HG03025 (cell line): ENCODE measurements at regions not wholly inside any gene's neighbourhood (a gene's known extent, or its start where the extent isn't known, plus 50 kb on each side); places are given as distances from the start of the nearest gene placed in this dataset.
"Not testable (repeated sequence)": the region's sequence is repeated elsewhere in the genome, so short reads cannot be mapped to it uniquely, and the experiment has no call there.

Source experiments
- ATAC-seq: cut with Tn5 transposase; IDR thresholded peaks from one replicate; pipeline ENCODE4 v1.9.1; 2021; ENCODE audit warnings: mild to moderate bottlenecking, moderate library complexity; ENCODE audit not compliant: unreplicated experiment, low FRiP score

- no peak for ATAC-seq
Measured at GRCh38 chr3:90145094-90145860, 1037.9 kb downstream of the EPHA3 start.

GRCh38 chr3:90180096-90180495, 1072.7 kb downstream of the EPHA3 start:
- no peak for ATAC-seq

GRCh38 chr3:90180543-90180942, 1073.1 kb downstream of the EPHA3 start:
- no peak for ATAC-seq

GRCh38 chr3:90182291-90182976, 1075.0 kb downstream of the EPHA3 start:
- ATAC-seq, result not testable (repeated sequence)

GRCh38 chr3:90184861-90185260, 1077.4 kb downstream of the EPHA3 start:
- no peak for ATAC-seq

- ATAC-seq, result not testable (repeated sequence)
Measured at GRCh38 chr3:90197383-90197782, 1090.0 kb downstream of the EPHA3 start.

- ATAC-seq, result not testable (repeated sequence)
Measured at GRCh38 chr3:90202931-90203330, 1095.5 kb downstream of the EPHA3 start.

GRCh38 chr3:90206482-90206881, 1099.1 kb downstream of the EPHA3 start:
- not testable (repeated sequence) for ATAC-seq

GRCh38 chr3:90207353-90208097, 1100.1 kb downstream of the EPHA3 start:
- not testable (repeated sequence) for ATAC-seq

GRCh38 chr3:90221900-90222299, 1114.5 kb downstream of the EPHA3 start:
- no peak for ATAC-seq

- ATAC-seq, result no peak
Measured at GRCh38 chr3:90241481-90241880, 1134.1 kb downstream of the EPHA3 start.

- ATAC-seq, result no peak
Measured at GRCh38 chr3:90253131-90253530, 1145.7 kb downstream of the EPHA3 start.

GRCh38 chr3:90261481-90262433, 1154.3 kb downstream of the EPHA3 start:
- no peak for ATAC-seq
